ENCODE measurements at regions not wholly inside any gene's neighbourhood (a gene's known extent, or its start where the extent isn't known, plus 50 kb on each side); places are given as distances from the start of the nearest gene placed in this dataset.
A peak's percentile ranks its signal among the peaks of the same experiment; 100 is the strongest.

DNA sequence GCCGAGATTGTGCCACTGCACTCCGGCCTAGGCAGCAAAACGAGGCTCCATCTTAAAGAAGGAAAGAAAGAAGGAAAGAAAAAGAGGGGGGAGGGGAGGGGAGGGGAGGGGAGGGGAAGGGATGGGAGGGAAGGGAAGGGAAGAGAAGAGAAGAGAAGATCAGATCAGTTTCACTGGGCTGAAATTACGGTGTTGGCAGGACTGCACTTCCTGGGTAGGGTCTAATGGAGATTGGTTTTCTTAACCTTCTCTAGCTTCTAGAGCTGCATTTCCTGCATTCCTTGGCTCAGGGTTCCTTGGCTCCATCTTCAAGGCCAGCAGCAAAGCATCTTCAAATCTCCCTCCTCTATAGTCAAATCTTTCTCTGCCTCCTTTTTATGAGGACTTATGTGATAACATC is 349.1 kb upstream of the CRIM1 start:
- no peak overlapping the region for H3K4me3 ChIP-seq (ENCODE audit: low read depth in 1 of 3, low read length in 3 of 3)
- DNase-seq (no peak), FAIRE-seq (no peak)
- no peaks in the 10 kb centered on the region for H3K27me3 ChIP-seq (ENCODE audit: control insufficient read depth in 3 of 3, insufficient read depth in 3 of 3, low read length in 3 of 3)
- H3K36me3 ChIP-seq (ENCODE audit: control insufficient read depth in 3 of 3, insufficient read depth in 2 of 3, low read depth in 1 of 3, low read length in 3 of 3), result no peaks in the 10 kb centered on the region
- H3K9me3 ChIP-seq (ENCODE audit: control insufficient read depth in 2 of 2, insufficient read depth in 1 of 2, low read depth in 1 of 2, low read length in 1 of 2), result peaks cover 0 to 3% of the 10 kb centered on the region in 2 donors
- 85 to 90% (median 88%) methylated on average over 4 of the region's 4 CpGs for WGBS, 3 donors
- H3K27ac ChIP-seq (ENCODE audit: low read depth in 1 of 3, low read length in 2 of 3), result no peak overlapping the region
- H3K4me1 ChIP-seq (ENCODE audit: control insufficient read depth in 3 of 3, insufficient read depth in 2 of 3, low read depth in 1 of 3, low read length in 2 of 3), result no peaks in the 10 kb centered on the region

DNA sequence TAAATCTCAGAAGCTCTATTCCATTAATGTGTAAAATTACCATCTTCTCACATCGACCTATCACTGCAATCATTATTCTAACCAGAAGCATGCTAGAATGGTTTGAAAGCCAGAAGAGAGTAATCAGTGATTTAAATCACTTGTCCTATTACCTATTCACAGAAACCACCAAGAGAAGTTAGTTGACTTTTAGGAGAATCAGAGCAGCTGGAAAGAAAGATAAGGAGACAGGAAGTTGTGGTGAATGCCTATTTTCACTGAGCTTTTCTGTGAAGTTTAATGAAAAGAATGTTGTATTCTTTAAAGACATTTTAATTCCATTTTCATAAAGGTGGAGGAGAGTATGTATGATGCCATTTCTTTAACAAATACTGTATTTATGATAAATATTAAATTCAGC is 352.6 kb upstream of the CRIM1 start:
- no peaks in the 10 kb centered on the region for H3K4me1 ChIP-seq (ENCODE audit: control insufficient read depth in 3 of 3, insufficient read depth in 2 of 3, low read depth in 1 of 3, low read length in 2 of 3)
- DNase-seq, result no peak
- FAIRE-seq, result no peak
- H3K4me3 ChIP-seq (ENCODE audit: low read depth in 1 of 3, low read length in 3 of 3), result no peak overlapping the region
- H3K36me3 ChIP-seq (ENCODE audit: control insufficient read depth in 3 of 3, insufficient read depth in 2 of 3, low read depth in 1 of 3, low read length in 3 of 3), result no peaks in the 10 kb centered on the region
- 46 to 65% (median 51%) methylated on average over 1 of the region's 1 CpG for WGBS, 3 donors
- no peak overlapping the region for H3K27ac ChIP-seq (ENCODE audit: low read depth in 1 of 3, low read length in 2 of 3)
- no peaks in the 10 kb centered on the region for H3K27me3 ChIP-seq (ENCODE audit: control insufficient read depth in 3 of 3, insufficient read depth in 3 of 3, low read length in 3 of 3)
- H3K9me3 ChIP-seq (ENCODE audit: control insufficient read depth in 2 of 2, insufficient read depth in 1 of 2, low read depth in 1 of 2, low read length in 1 of 2), result no peaks in the 10 kb centered on the region

DNA sequence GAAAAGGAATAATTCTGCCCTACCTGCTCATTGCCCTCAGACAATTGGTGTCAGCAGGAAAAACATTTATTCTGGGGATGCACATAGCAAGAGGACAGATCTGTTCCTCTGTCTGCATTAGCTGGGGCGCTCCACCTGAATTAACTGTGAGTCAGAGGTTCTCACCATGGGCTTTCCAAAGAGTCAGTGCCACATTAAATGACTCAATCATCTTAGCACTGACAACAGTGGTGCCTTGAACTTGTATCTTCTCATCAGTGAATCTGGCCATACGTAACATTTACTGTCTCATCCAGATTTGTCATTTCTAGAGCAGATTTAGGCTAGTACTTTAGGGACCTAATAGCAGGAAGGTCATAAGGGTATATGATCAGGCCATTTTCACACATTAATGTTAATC is 358.1 kb upstream of the CRIM1 start:
- H3K4me1 ChIP-seq (ENCODE audit: control insufficient read depth in 3 of 3, insufficient read depth in 2 of 3, low read depth in 1 of 3, low read length in 2 of 3), result no peaks in the 10 kb centered on the region
- H3K36me3 ChIP-seq (ENCODE audit: control insufficient read depth in 3 of 3, insufficient read depth in 2 of 3, low read depth in 1 of 3, low read length in 3 of 3), result no peaks in the 10 kb centered on the region
- H3K9me3 ChIP-seq (ENCODE audit: control insufficient read depth in 2 of 2, insufficient read depth in 1 of 2, low read depth in 1 of 2, low read length in 1 of 2), result peaks cover 0 to 3% of the 10 kb centered on the region in 2 donors
- no peak overlapping the region for H3K4me3 ChIP-seq (ENCODE audit: low read depth in 1 of 3, low read length in 3 of 3)
- no peaks in the 10 kb centered on the region for H3K27me3 ChIP-seq (ENCODE audit: control insufficient read depth in 3 of 3, insufficient read depth in 3 of 3, low read length in 3 of 3)
- DNase-seq, result no peak
- H3K27ac ChIP-seq (ENCODE audit: low read depth in 1 of 3, low read length in 2 of 3), result no peak overlapping the region
- 78 to 86% (median 84%) methylated on average over 2 of the region's 2 CpGs for WGBS, 3 donors
- no peak for FAIRE-seq

DNA sequence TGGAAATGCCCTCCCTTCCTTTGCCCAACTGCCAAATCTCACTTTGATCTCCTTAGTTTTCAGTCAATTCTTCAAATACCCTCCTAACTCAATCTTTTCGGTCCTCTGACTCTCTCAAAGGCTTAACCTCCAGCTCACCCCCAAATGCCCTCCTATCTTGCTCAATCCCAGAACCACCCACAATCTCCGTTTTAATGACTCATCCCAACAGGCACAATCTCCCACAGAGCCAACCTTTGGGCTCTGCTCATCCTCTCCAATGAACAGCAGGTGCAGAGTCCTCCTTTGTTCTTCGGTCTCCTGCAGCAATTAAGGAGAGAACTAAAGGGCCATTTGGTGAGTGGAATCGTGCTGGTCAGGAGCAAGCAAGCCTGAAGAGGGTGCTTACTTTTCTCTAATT is 366.1 kb upstream of the CRIM1 start:
- Histone ChIP-seq H3K36me3 (ENCODE audit: control insufficient read depth in 3 of 3, insufficient read depth in 2 of 3, low read depth in 1 of 3, low read length in 3 of 3) (no peaks in the 10 kb centered on the region), H3K27ac (ENCODE audit: low read depth in 1 of 3, low read length in 2 of 3) (no peak overlapping the region), H3K9me3 (ENCODE audit: control insufficient read depth in 2 of 2, insufficient read depth in 1 of 2, low read depth in 1 of 2, low read length in 1 of 2) (no peaks in the 10 kb centered on the region), H3K4me1 (ENCODE audit: control insufficient read depth in 3 of 3, insufficient read depth in 2 of 3, low read depth in 1 of 3, low read length in 2 of 3) (no peaks in the 10 kb centered on the region), H3K27me3 (ENCODE audit: control insufficient read depth in 3 of 3, insufficient read depth in 3 of 3, low read length in 3 of 3) (no peaks in the 10 kb centered on the region), H3K4me3 (ENCODE audit: low read depth in 1 of 3, low read length in 3 of 3) (no peak overlapping the region)
- FAIRE-seq, result no peak
- 22 to 56% (median 34%) methylated on average over 4 of the region's 4 CpGs for WGBS, 3 donors
- DNase-seq, result peak; percentile 72 to 73

DNA sequence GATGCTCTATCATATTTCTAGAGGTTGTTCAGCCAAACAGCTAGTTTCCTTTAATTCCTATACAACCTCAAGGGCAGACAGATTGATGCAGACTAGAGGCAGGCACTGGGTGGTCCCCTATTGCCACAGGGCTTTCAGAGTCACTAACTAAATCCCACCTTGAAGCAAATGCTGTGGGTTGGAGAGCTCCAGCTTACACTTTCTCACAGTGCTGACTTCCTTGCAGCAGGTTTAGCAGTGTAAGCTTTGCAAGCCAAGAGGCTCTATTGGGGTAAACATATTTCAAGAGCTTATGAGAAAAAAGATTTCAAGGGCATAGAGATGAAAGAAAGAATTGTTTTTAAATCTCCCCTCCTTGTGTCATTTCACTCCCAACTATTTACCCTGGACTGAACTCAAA is 366.5 kb upstream of the CRIM1 start:
- H3K4me1 ChIP-seq (ENCODE audit: control insufficient read depth in 3 of 3, insufficient read depth in 2 of 3, low read depth in 1 of 3, low read length in 2 of 3), result no peaks in the 10 kb centered on the region
- no peak overlapping the region for H3K4me3 ChIP-seq (ENCODE audit: low read depth in 1 of 3, low read length in 3 of 3)
- no peaks in the 10 kb centered on the region for H3K27me3 ChIP-seq (ENCODE audit: control insufficient read depth in 3 of 3, insufficient read depth in 3 of 3, low read length in 3 of 3)
- peak in 1 of 2 donors; percentile 1 for DNase-seq
- no peak overlapping the region for H3K27ac ChIP-seq (ENCODE audit: low read depth in 1 of 3, low read length in 2 of 3)
- H3K36me3 ChIP-seq (ENCODE audit: control insufficient read depth in 3 of 3, insufficient read depth in 2 of 3, low read depth in 1 of 3, low read length in 3 of 3), result no peaks in the 10 kb centered on the region
- FAIRE-seq, result no peak
- no peaks in the 10 kb centered on the region for H3K9me3 ChIP-seq (ENCODE audit: control insufficient read depth in 2 of 2, insufficient read depth in 1 of 2, low read depth in 1 of 2, low read length in 1 of 2)

DNA sequence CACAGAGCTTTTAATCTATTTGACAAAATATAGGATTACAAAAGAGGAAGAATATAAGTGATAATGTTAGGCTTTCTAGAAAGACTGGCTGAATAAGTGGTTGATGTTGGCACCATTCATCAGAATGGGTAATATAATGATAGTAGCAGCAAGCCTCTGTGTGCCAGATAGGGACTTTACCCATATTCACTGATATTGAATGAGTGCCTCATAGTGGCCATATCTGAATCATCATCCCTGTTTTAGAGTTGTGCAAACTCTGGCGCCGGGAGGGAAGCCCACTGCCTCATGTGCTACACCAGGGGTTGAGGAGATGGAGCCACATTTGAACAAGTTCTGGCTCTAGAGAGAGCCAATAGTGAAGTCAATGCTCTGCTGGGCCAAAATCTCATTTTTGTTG is 368.7 kb upstream of the CRIM1 start:
- Histone ChIP-seq H3K9me3 (ENCODE audit: control insufficient read depth in 2 of 2, insufficient read depth in 1 of 2, low read depth in 1 of 2, low read length in 1 of 2) (no peaks in the 10 kb centered on the region), H3K27ac (ENCODE audit: low read depth in 1 of 3, low read length in 2 of 3) (no peak overlapping the region), H3K4me1 (ENCODE audit: control insufficient read depth in 3 of 3, insufficient read depth in 2 of 3, low read depth in 1 of 3, low read length in 2 of 3) (no peaks in the 10 kb centered on the region), H3K27me3 (ENCODE audit: control insufficient read depth in 3 of 3, insufficient read depth in 3 of 3, low read length in 3 of 3) (no peaks in the 10 kb centered on the region), H3K4me3 (ENCODE audit: low read depth in 1 of 3, low read length in 3 of 3) (no peak overlapping the region), H3K36me3 (ENCODE audit: control insufficient read depth in 3 of 3, insufficient read depth in 2 of 3, low read depth in 1 of 3, low read length in 3 of 3) (no peaks in the 10 kb centered on the region)
- FAIRE-seq, result no peak
- no peak for DNase-seq
- 70 to 72% (median 71%) methylated on average over 2 of the region's 2 CpGs for WGBS, 3 donors

DNA sequence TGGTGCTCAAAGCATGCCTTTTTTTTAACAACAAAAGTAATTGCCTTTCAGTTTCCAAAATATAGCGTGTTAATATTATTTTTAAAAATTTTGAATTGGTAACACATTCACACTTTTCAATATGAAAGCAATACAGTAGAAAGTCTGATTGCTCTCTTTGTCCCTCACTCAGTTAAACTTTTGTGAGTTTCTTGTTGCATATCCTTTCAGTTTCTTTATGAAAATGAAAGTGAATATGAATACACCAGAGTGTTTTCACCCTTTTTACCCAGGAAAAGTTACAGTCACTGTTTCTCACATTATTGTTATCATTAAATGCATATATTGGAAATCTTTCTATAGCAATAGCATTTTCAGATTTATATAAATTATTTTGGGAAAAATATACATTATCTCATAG is 377.4 kb upstream of the CRIM1 start:
- Histone ChIP-seq H3K9me3 (ENCODE audit: control insufficient read depth in 2 of 2, insufficient read depth in 1 of 2, low read depth in 1 of 2, low read length in 1 of 2) (no peaks in the 10 kb centered on the region), H3K36me3 (ENCODE audit: control insufficient read depth in 3 of 3, insufficient read depth in 2 of 3, low read depth in 1 of 3, low read length in 3 of 3) (no peaks in the 10 kb centered on the region), H3K4me1 (ENCODE audit: control insufficient read depth in 3 of 3, insufficient read depth in 2 of 3, low read depth in 1 of 3, low read length in 2 of 3) (no peaks in the 10 kb centered on the region), H3K27ac (ENCODE audit: low read depth in 1 of 3, low read length in 2 of 3) (no peak overlapping the region), H3K4me3 (ENCODE audit: low read depth in 1 of 3, low read length in 3 of 3) (no peak overlapping the region), H3K27me3 (ENCODE audit: control insufficient read depth in 3 of 3, insufficient read depth in 3 of 3, low read length in 3 of 3) (no peaks in the 10 kb centered on the region)
- DNase-seq (peak; percentile 8 to 29), FAIRE-seq (no peak)
- 39 to 62% (median 41%) methylated on average over 1 of the region's 1 CpG for WGBS, 3 donors

DNA sequence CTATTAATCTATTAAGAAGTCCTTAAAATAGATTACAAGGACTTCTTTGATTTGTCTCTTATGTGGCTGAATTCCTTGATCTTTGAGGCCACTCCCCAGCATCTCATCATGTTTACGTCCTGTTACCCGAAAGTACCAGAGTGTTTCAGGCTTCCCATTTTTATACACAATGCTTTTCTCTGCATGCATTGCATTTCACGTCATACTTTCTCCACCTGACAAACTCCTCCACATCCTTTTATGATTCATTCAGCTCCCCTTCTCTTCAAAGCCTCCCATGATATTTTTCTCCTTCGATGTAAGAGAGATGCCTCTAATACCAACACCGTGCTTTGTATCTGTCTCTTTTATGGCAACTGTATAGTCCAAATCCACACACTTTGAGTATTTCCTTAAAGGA is 379.0 kb upstream of the CRIM1 start:
- H3K9me3 ChIP-seq (ENCODE audit: control insufficient read depth in 2 of 2, insufficient read depth in 1 of 2, low read depth in 1 of 2, low read length in 1 of 2), result no peaks in the 10 kb centered on the region
- DNase-seq, result no peak
- no peak overlapping the region for H3K27ac ChIP-seq (ENCODE audit: low read depth in 1 of 3, low read length in 2 of 3)
- no peaks in the 10 kb centered on the region for H3K4me1 ChIP-seq (ENCODE audit: control insufficient read depth in 3 of 3, insufficient read depth in 2 of 3, low read depth in 1 of 3, low read length in 2 of 3)
- FAIRE-seq, result no peak
- no peak overlapping the region for H3K4me3 ChIP-seq (ENCODE audit: low read depth in 1 of 3, low read length in 3 of 3)
- no peaks in the 10 kb centered on the region for H3K27me3 ChIP-seq (ENCODE audit: control insufficient read depth in 3 of 3, insufficient read depth in 3 of 3, low read length in 3 of 3)
- no peaks in the 10 kb centered on the region for H3K36me3 ChIP-seq (ENCODE audit: control insufficient read depth in 3 of 3, insufficient read depth in 2 of 3, low read depth in 1 of 3, low read length in 3 of 3)
- WGBS, 3 donors, result 84 to 93% (median 91%) methylated on average over 5 of the region's 5 CpGs

DNA sequence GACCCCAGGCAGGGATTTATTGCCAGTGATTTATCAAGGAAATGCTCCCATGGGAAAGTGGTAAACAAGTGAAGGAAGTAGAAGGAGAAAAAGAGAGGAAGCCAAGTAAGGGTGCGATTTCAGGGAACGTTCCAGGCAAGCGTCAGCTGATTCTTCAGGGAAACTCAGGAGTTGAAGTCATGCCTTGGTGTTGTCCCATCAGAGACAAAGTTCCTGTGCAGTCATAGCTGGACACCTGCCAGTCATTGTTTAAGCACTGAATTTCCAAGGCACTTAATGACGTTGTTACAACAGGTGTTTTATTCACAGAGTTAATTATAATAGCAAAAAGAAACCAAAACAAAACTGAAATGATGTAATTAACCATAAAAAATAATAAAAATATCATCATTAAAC is 381.8 kb upstream of the CRIM1 start:
- no peaks in the 10 kb centered on the region for H3K4me1 ChIP-seq (ENCODE audit: control insufficient read depth in 3 of 3, insufficient read depth in 2 of 3, low read depth in 1 of 3, low read length in 2 of 3)
- DNase-seq (peak; percentile 81 to 88), FAIRE-seq (peak; percentile 67)
- H3K4me3 ChIP-seq (ENCODE audit: low read depth in 1 of 3, low read length in 3 of 3), result no peak overlapping the region
- H3K36me3 ChIP-seq (ENCODE audit: control insufficient read depth in 3 of 3, insufficient read depth in 2 of 3, low read depth in 1 of 3, low read length in 3 of 3), result no peaks in the 10 kb centered on the region
- no peaks in the 10 kb centered on the region for H3K9me3 ChIP-seq (ENCODE audit: control insufficient read depth in 2 of 2, insufficient read depth in 1 of 2, low read depth in 1 of 2, low read length in 1 of 2)
- H3K27ac ChIP-seq (ENCODE audit: low read depth in 1 of 3, low read length in 2 of 3), result peak overlapping the region in 2 of 3 donors; percentile 5 to 46
- H3K27me3 ChIP-seq (ENCODE audit: control insufficient read depth in 3 of 3, insufficient read depth in 3 of 3, low read length in 3 of 3), result no peaks in the 10 kb centered on the region
- WGBS, 3 donors, result 20 to 34% (median 22%) methylated on average over 4 of the region's 4 CpGs

All from small intestine (tissue), 7 donors.